ENCODE measurements at regions not wholly inside any gene's neighbourhood (a gene's known extent, or its start where the extent isn't known, plus 50 kb on each side); places are given as distances from the start of the nearest gene placed in this dataset.

DNA sequence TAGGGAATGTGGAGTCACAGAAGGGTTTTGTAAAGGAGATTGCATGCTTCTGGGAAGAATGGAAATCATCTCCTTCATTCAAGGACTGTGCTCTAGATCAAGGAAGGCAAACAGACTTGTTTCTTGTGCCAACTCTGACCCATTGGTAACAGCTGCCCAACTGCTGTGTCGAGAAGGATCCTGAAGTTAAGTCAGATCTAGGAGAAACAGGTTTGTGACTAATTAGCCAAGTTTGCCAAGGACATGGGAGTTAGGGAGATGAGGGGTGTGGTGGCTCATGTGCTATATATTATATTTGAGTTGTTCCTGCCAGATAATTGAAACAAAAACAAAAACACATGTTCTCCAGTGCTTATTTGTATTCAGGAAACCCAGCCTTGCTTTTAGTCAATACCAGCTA, 251.2 kb upstream of the USP24 start:
- TF ChIP-seq POLR2AphosphoS5 (IDR thresholded peaks at IDR 0.05): no peak
- TF ChIP-seq, protein P1, sequence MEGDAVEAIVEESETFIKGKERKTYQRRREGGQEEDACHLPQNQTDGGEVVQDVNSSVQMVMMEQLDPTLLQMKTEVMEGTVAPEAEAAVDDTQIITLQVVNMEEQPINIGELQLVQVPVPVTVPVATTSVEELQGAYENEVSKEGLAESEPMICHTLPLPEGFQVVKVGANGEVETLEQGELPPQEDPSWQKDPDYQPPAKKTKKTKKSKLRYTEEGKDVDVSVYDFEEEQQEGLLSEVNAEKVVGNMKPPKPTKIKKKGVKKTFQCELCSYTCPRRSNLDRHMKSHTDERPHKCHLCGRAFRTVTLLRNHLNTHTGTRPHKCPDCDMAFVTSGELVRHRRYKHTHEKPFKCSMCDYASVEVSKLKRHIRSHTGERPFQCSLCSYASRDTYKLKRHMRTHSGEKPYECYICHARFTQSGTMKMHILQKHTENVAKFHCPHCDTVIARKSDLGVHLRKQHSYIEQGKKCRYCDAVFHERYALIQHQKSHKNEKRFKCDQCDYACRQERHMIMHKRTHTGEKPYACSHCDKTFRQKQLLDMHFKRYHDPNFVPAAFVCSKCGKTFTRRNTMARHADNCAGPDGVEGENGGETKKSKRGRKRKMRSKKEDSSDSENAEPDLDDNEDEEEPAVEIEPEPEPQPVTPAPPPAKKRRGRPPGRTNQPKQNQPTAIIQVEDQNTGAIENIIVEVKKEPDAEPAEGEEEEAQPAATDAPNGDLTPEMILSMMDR (IDR thresholded peaks at IDR 0.05 in 8 of 11, conservative IDR thresholded peaks at IDR 0.05 in 3 of 11): no peak
- TF ChIP-seq POLR2A (IDR thresholded peaks at IDR 0.05): no peak
